AG09319 (cell line): ENCODE measurements at regions not wholly inside any gene's neighbourhood (a gene's known extent, or its start where the extent isn't known, plus 50 kb on each side); places are given as distances from the start of the nearest gene placed in this dataset.

Source experiments
- DNase-seq: peaks from one replicate; pipeline ENCODE4 v3.0.0-alpha.2; 2010; ENCODE audit warnings: low read depth; ENCODE audit errors: extremely low read depth
- TF ChIP-seq, protein P1 (sequence below): IDR thresholded peaks from 2 replicates; pipeline ENCODE4 v1.5.1; 2011; ENCODE audit warnings: low read depth, mild to moderate bottlenecking, inconsistent platforms, low read length, moderate library complexity

GRCh38 chr7:25907731-25908130 lies 244.3 kb upstream of the NFE2L3 start:
- DNase-seq = no peak
- TF ChIP-seq, protein P1, sequence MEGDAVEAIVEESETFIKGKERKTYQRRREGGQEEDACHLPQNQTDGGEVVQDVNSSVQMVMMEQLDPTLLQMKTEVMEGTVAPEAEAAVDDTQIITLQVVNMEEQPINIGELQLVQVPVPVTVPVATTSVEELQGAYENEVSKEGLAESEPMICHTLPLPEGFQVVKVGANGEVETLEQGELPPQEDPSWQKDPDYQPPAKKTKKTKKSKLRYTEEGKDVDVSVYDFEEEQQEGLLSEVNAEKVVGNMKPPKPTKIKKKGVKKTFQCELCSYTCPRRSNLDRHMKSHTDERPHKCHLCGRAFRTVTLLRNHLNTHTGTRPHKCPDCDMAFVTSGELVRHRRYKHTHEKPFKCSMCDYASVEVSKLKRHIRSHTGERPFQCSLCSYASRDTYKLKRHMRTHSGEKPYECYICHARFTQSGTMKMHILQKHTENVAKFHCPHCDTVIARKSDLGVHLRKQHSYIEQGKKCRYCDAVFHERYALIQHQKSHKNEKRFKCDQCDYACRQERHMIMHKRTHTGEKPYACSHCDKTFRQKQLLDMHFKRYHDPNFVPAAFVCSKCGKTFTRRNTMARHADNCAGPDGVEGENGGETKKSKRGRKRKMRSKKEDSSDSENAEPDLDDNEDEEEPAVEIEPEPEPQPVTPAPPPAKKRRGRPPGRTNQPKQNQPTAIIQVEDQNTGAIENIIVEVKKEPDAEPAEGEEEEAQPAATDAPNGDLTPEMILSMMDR = no peak

- DNase-seq = no peak
- TF ChIP-seq, protein P1 = no peak
Observed at GRCh38 chr7:25908154-25908949, 243.6 kb upstream of the NFE2L3 start.

- no peak for DNase-seq
- TF ChIP-seq, protein P1 = no peak
Observed at GRCh38 chr7:25911738-25912607, 240.0 kb upstream of the NFE2L3 start.

GRCh38 chr7:25913598-25914224 lies 238.3 kb upstream of the NFE2L3 start:
- DNase-seq = no peak
- TF ChIP-seq, protein P1 = no peak

DNA sequence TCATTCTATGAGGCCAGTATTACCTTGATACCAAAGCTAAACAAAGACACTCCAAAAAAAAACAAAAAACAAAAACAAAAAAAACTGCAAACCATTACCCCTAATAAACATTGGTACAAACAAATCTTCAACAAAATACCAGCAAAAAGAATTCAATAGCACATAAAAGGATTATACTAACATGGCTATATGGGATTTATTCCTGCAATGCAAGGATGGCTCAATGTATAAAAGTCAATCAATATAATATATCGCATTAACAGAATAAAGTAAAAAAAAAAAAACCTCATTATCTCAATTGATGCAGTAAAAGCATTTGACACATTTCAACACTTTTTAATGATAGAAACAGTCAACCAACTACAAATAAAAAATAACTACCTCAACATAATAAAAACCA lies 233.3 kb upstream of the NFE2L3 start:
- TF ChIP-seq, protein P1 = no peak
- no peak for DNase-seq

GRCh38 chr7:25922296-25922695 lies 229.7 kb upstream of the NFE2L3 start:
- DNase-seq = no peak
- TF ChIP-seq, protein P1 = no peak
